Right renal pelvis (tissue), 4 donors: ENCODE measurements at regions not wholly inside any gene's neighbourhood (a gene's known extent, or its start where the extent isn't known, plus 50 kb on each side); places are given as distances from the start of the nearest gene placed in this dataset.

Source experiments
- DNase-seq, 4 donors: peaks; one replicate each; pipeline ENCODE4 v3.0.0-alpha.2; 2013; ENCODE audit warnings: low read depth in 4 of 4, low spot score in 3 of 4, missing footprints in 1 of 4

GRCh38 chr4:152004801-152005200 lies 244.0 kb upstream of the GATB start:
- no peak for DNase-seq

GRCh38 chr4:152000518-152000917 lies 239.7 kb upstream of the GATB start:
- no peak for DNase-seq

- DNase-seq, result no peak
These were observed 237.9 kb upstream of the GATB start for GRCh38 chr4:151998723-151999122.

- no peak for DNase-seq
These were observed 236.7 kb upstream of the GATB start for GRCh38 chr4:151997461-151997860.

- DNase-seq, result no peak
These were observed 233.6 kb upstream of the GATB start for GRCh38 chr4:151994429-151994828.

- no peak for DNase-seq
These were observed 232.7 kb upstream of the GATB start for GRCh38 chr4:151993521-151993920.

GRCh38 chr4:151992332-151993154 lies 231.7 kb upstream of the GATB start:
- no peak for DNase-seq

- DNase-seq, result no peak
These were observed 231.0 kb upstream of the GATB start for GRCh38 chr4:151991884-151992167.

- no peak for DNase-seq
These were observed 230.4 kb upstream of the GATB start for GRCh38 chr4:151991001-151991883.

- no peak for DNase-seq
These were observed 229.4 kb upstream of the GATB start for GRCh38 chr4:151990201-151990600.

GRCh38 chr4:151988591-151988990 lies 227.8 kb upstream of the GATB start:
- no peak for DNase-seq

GRCh38 chr4:151987606-151988005 lies 226.8 kb upstream of the GATB start:
- no peak for DNase-seq

GRCh38 chr4:151983854-151984253 lies 223.0 kb upstream of the GATB start:
- DNase-seq, result no peak

GRCh38 chr4:151979819-151980218 lies 219.0 kb upstream of the GATB start:
- DNase-seq, result no peak

- no peak for DNase-seq
These were observed 207.8 kb upstream of the GATB start for GRCh38 chr4:151968643-151969042.

GRCh38 chr4:151967074-151967473 lies 206.3 kb upstream of the GATB start:
- DNase-seq, result no peak

GRCh38 chr4:151962138-151962823 lies 201.5 kb upstream of the GATB start:
- DNase-seq, result no peak

GRCh38 chr4:151961456-151961855 lies 200.6 kb upstream of the GATB start:
- DNase-seq, result no peak

GRCh38 chr4:151960449-151961230 lies 199.8 kb upstream of the GATB start:
- DNase-seq, result no peak

GRCh38 chr4:151957153-151957552 lies 196.3 kb upstream of the GATB start:
- DNase-seq, result no peak
